ENCODE measurements at regions not wholly inside any gene's neighbourhood (a gene's known extent, or its start where the extent isn't known, plus 50 kb on each side); places are given as distances from the start of the nearest gene placed in this dataset.

DNA sequence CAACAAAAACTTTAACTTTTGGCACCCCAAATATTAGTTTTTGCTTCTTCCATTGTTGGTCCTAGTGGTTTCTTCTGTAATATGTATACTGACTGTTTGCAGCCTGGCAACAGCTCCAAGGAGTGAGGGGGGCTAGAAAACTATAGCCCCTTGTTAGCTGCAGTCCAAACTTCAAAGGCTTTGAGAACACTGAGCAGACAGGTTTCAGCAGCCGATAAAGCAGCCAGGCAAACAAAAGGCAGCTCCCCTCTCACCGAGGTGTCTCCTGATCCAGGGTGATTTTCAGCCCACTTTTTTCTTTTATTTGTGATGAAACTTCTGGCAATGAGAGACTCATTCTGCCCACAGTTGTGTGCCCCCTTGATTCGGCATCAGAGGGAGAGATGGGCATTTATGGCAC is 80.7 kb downstream of the OLIG3 start:
- TF ChIP-seq POLR2AphosphoS5 (IDR thresholded peaks at IDR 0.05), result no peak
- TF ChIP-seq, protein P1, sequence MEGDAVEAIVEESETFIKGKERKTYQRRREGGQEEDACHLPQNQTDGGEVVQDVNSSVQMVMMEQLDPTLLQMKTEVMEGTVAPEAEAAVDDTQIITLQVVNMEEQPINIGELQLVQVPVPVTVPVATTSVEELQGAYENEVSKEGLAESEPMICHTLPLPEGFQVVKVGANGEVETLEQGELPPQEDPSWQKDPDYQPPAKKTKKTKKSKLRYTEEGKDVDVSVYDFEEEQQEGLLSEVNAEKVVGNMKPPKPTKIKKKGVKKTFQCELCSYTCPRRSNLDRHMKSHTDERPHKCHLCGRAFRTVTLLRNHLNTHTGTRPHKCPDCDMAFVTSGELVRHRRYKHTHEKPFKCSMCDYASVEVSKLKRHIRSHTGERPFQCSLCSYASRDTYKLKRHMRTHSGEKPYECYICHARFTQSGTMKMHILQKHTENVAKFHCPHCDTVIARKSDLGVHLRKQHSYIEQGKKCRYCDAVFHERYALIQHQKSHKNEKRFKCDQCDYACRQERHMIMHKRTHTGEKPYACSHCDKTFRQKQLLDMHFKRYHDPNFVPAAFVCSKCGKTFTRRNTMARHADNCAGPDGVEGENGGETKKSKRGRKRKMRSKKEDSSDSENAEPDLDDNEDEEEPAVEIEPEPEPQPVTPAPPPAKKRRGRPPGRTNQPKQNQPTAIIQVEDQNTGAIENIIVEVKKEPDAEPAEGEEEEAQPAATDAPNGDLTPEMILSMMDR (IDR thresholded peaks at IDR 0.05 in 8 of 11, conservative IDR thresholded peaks at IDR 0.05 in 3 of 11), result no peak
- TF ChIP-seq POLR2A (IDR thresholded peaks at IDR 0.05), result no peak
- H3K27me3 ChIP-seq (replicated peaks in 1 of 7), result peaks cover 0 to 22% (median 0%) of the 10 kb centered on the region in 7 donors
- H3K9me3 ChIP-seq, result no peaks in the 10 kb centered on the region
- no peak for DNase-seq
- intact Hi-C loops (cut with DNase I; ENCODE audit: low total_unique reads), result no loop called here
- H3K4me1 ChIP-seq, result peaks cover 0 to 17% (median 8%) of the 10 kb centered on the region in 6 donors
- H3K27ac ChIP-seq, result no peak overlapping the region
- H3K4me3 ChIP-seq, result no peak overlapping the region
- 56 to 71% (median 60%) methylated on average over 3 of the region's 3 CpGs for WGBS, 5 donors
- H3K36me3 ChIP-seq, result no peaks in the 10 kb centered on the region

DNA sequence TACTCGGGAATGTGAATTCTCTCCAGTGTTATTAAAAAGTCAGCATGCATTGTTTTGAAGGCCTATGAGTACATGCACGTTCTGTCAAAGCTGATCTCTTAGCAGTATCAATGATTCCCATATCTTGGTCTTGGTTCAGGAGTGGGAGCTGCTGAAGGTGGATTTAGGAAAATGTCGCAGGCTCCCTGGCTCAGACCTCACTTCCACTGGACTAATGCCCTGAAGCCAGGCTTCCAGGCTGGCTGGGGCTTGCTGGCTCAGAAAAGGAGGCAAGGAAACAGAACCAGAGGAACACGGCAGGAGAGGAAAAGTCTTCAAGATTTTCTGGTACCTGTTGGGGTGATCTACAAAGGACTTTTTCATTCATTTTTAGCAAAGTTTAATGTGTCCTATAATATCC is 81.6 kb downstream of the OLIG3 start:
- 80 to 92% (median 86%) methylated on average over 4 of the region's 4 CpGs for WGBS, 5 donors
- H3K9me3 ChIP-seq, result no peaks in the 10 kb centered on the region
- DNase-seq, result no peak
- TF ChIP-seq POLR2A (IDR thresholded peaks at IDR 0.05), result no peak
- TF ChIP-seq, protein P1 (IDR thresholded peaks at IDR 0.05 in 8 of 11, conservative IDR thresholded peaks at IDR 0.05 in 3 of 11), result no peak
- no peak for TF ChIP-seq POLR2AphosphoS5 (IDR thresholded peaks at IDR 0.05)
- intact Hi-C loops (cut with DNase I; ENCODE audit: low total_unique reads), result no loop called here
- H3K4me3 ChIP-seq, result no peak overlapping the region
- peaks cover 0 to 22% (median 0%) of the 10 kb centered on the region in 7 donors for H3K27me3 ChIP-seq (replicated peaks in 1 of 7)
- no peaks in the 10 kb centered on the region for H3K36me3 ChIP-seq
- H3K27ac ChIP-seq, result no peak overlapping the region
- H3K4me1 ChIP-seq, result peaks cover 0 to 17% (median 8%) of the 10 kb centered on the region in 6 donors

DNA sequence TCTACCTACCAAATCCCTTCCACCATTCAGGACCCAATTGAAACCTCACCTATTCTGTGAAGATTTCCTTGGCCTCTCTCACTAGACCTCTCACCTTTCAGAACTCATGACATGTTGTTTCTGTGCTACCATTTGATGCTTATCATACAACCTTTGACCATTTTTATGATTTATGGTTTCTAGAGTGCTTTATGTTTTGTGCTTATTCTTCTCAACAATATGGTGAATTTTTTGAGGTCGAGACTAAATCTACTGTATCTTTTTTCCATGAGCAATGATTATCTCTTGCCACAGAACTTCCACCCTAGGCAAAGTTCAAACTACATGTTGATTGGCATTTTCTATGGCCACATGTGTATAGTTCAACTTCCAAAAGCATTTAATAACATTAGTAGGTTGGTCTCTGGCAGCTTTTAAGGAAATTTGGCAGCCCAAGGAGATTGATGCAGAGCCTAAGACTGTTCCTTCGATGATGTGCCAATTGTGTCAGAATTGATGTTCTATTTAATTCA is 84.9 kb downstream of the OLIG3 start:
- peaks cover 0 to 6% (median 0%) of the 10 kb centered on the region in 6 donors for H3K4me1 ChIP-seq
- WGBS, 5 donors, result 70 to 87% (median 81%) methylated on average over 2 of the region's 2 CpGs
- no peak overlapping the region for H3K4me3 ChIP-seq
- H3K36me3 ChIP-seq, result no peaks in the 10 kb centered on the region
- H3K27me3 ChIP-seq (replicated peaks in 1 of 7), result peaks cover 0 to 10% (median 0%) of the 10 kb centered on the region in 7 donors
- no peak for DNase-seq
- TF ChIP-seq POLR2A (IDR thresholded peaks at IDR 0.05), result no peak
- intact Hi-C loops (cut with DNase I; ENCODE audit: low total_unique reads), result no loop called here
- no peak overlapping the region for H3K27ac ChIP-seq
- peaks cover 0 to 12% (median 0%) of the 10 kb centered on the region in 8 donors for H3K9me3 ChIP-seq

DNA sequence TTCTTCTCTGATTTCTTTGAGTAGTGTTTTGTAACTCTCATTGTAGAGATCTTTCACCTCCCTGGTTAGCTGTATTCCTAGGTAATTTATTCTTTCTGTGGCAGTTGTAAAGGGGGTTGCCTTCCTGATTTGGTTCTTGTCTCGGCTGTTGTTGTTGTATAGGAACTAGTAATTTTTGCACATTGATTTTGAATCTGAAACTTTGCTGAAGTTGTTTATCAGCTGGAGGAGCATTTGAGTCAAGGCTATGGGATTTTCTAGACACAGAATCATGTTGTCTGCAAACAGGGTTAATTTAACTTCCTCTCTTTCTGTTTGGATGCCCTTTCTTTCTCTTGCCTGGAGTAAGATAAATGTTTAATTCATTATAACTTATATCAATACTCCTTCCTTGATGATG is 86.4 kb downstream of the OLIG3 start:
- 61 to 85% (median 71%) methylated on average over 1 of the region's 1 CpG for WGBS, 5 donors
- Histone ChIP-seq H3K4me3 (no peak overlapping the region), H3K36me3 (no peaks in the 10 kb centered on the region), H3K27ac (no peak overlapping the region), H3K9me3 (peaks cover 0 to 12% (median 0%) of the 10 kb centered on the region in 8 donors), H3K27me3 (replicated peaks in 1 of 7) (no peaks in the 10 kb centered on the region), H3K4me1 (peaks cover 0 to 5% (median 0%) of the 10 kb centered on the region in 6 donors)
- intact Hi-C loops (cut with DNase I; ENCODE audit: low total_unique reads), result no loop called here
- DNase-seq, result no peak
- TF ChIP-seq, protein P1 (IDR thresholded peaks at IDR 0.05 in 8 of 11, conservative IDR thresholded peaks at IDR 0.05 in 3 of 11), result no peak
- TF ChIP-seq POLR2A (IDR thresholded peaks at IDR 0.05) (no peak), POLR2AphosphoS5 (IDR thresholded peaks at IDR 0.05) (no peak)

DNA sequence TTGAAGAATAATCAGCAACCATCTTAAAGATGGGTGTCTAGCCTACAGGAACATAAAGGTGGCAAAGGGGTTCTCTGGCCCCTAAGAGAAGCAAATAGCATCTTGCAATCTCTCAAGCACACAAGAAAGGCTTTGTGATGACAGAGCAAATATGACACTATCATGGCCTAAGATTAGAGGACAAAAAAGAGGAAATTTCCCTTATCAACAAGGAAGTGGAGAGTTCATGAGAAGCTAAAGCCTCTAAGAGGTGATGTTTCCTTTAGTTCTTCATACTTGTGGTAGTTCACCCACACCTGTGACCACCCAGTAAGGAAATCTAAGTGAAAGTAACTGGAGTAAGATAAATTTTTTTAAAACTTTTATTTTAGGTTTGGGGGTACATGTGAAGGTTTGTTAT is 88.4 kb downstream of the OLIG3 start:
- TF ChIP-seq, protein P1 (IDR thresholded peaks at IDR 0.05 in 8 of 11, conservative IDR thresholded peaks at IDR 0.05 in 3 of 11), result no peak
- TF ChIP-seq POLR2AphosphoS5 (IDR thresholded peaks at IDR 0.05) (no peak), POLR2A (IDR thresholded peaks at IDR 0.05) (no peak)
- H3K4me1 ChIP-seq, result peaks cover 0 to 5% (median 0%) of the 10 kb centered on the region in 6 donors
- H3K4me3 ChIP-seq, result no peak overlapping the region
- no peak for DNase-seq
- intact Hi-C loops (cut with DNase I; ENCODE audit: low total_unique reads), result no loop called here
- no peak overlapping the region for H3K27ac ChIP-seq
- H3K27me3 ChIP-seq (replicated peaks in 1 of 7), result no peaks in the 10 kb centered on the region
- peaks cover 0 to 12% (median 0%) of the 10 kb centered on the region in 8 donors for H3K9me3 ChIP-seq
- no peaks in the 10 kb centered on the region for H3K36me3 ChIP-seq
